ENCODE measurements at regions not wholly inside any gene's neighbourhood (a gene's known extent, or its start where the extent isn't known, plus 50 kb on each side); places are given as distances from the start of the nearest gene placed in this dataset.

GRCh38 chr16:13291591-13292333 is 390.4 kb downstream of the SHISA9 start:
- DNase-seq, result no peak

GRCh38 chr16:13296206-13296605 is 394.8 kb downstream of the SHISA9 start:
- no peak for DNase-seq

- no peak for DNase-seq
Observed at GRCh38 chr16:13298666-13299065, 397.3 kb downstream of the SHISA9 start.

- DNase-seq, result no peak
Observed at GRCh38 chr16:13300066-13300840, 398.9 kb downstream of the SHISA9 start.

GRCh38 chr16:13305019-13305755 is 403.8 kb downstream of the SHISA9 start:
- DNase-seq, result no peak

GRCh38 chr16:13306161-13306995 is 405.0 kb downstream of the SHISA9 start:
- DNase-seq, result no peak

GRCh38 chr16:13307255-13307654 is 405.9 kb downstream of the SHISA9 start:
- DNase-seq, result no peak

- no peak for DNase-seq
Observed at GRCh38 chr16:13307851-13308250, 406.5 kb downstream of the SHISA9 start.

- no peak for DNase-seq
Observed at GRCh38 chr16:13312063-13312462, 410.7 kb downstream of the SHISA9 start.

GRCh38 chr16:13313351-13313750 is 412.0 kb downstream of the SHISA9 start:
- DNase-seq, result no peak

GRCh38 chr16:13314633-13315032 is 413.2 kb downstream of the SHISA9 start:
- no peak for DNase-seq

- no peak for DNase-seq
Observed at GRCh38 chr16:13315642-13316427, 414.4 kb downstream of the SHISA9 start.

- DNase-seq, result no peak
Observed at GRCh38 chr16:13322336-13322735, 420.9 kb downstream of the SHISA9 start.

- no peak for DNase-seq
Observed at GRCh38 chr16:13324851-13325250, 423.5 kb downstream of the SHISA9 start.

GRCh38 chr16:13325396-13325795 is 424.0 kb downstream of the SHISA9 start:
- no peak for DNase-seq

- no peak for DNase-seq
Observed at GRCh38 chr16:13331918-13332317, 430.5 kb downstream of the SHISA9 start.

GRCh38 chr16:13332713-13333255 is 431.4 kb downstream of the SHISA9 start:
- no peak for DNase-seq

- DNase-seq, result no peak
Observed at GRCh38 chr16:13333336-13333735, 431.9 kb downstream of the SHISA9 start.

- DNase-seq, result peak; percentile 82
Observed at GRCh38 chr16:13335879-13336278, 434.5 kb downstream of the SHISA9 start.

- no peak for DNase-seq
Observed at GRCh38 chr16:13336335-13336734, 434.9 kb downstream of the SHISA9 start.

Measured in NCI-H524 treated with DMSO at 0.1 percent for 48 hours (cell line).